Thyroid gland (tissue), 4 donors: ENCODE measurements at regions not wholly inside any gene's neighbourhood (a gene's known extent, or its start where the extent isn't known, plus 50 kb on each side); places are given as distances from the start of the nearest gene placed in this dataset.

Experiments
- POLR2A ChIP-seq, 2 donors: fragments of 450-650 bp; IDR thresholded peaks; one replicate each; pipeline ENCODE4 v1.6.1; 2017; ENCODE audit warnings: antibody characterized with exemption in 2 of 2, mild to moderate bottlenecking in 2 of 2, moderate library complexity in 1 of 2
- TF ChIP-seq, protein P1 (sequence below), 6 experiments: fragments of 200-600 bp in 3 of 6; fragments of 450-650 bp in 3 of 6; sonication (generic) in 3 of 6; IDR thresholded peaks; one replicate each; pipeline ENCODE4 v1.5.1; 2016 to 2019; ENCODE audit warnings: antibody characterized with exemption in 6 of 6, mild to moderate bottlenecking in 2 of 6, inconsistent platforms in 1 of 6, moderate library complexity in 1 of 6

DNA sequence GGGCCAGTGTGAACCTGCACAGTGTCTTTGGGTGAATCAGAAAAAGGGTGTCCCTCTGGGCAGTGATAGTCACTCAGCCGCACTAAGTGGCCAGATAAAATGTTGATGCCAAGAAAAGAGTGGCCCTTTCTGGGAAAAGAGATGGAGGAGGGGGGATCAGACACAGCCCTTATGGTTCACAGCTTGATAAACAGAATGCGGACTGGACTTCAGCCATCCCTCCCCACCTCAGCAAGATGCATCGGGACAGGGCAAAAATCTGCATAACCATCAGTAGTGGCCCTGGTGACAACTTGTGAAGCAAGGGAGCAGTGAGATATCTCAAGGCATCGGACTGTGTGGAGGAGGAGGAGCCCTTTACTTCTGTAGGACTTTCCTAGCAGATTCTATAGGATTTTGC lies 353.8 kb upstream of the PLXNA2 start:
- TF ChIP-seq, protein P1, sequence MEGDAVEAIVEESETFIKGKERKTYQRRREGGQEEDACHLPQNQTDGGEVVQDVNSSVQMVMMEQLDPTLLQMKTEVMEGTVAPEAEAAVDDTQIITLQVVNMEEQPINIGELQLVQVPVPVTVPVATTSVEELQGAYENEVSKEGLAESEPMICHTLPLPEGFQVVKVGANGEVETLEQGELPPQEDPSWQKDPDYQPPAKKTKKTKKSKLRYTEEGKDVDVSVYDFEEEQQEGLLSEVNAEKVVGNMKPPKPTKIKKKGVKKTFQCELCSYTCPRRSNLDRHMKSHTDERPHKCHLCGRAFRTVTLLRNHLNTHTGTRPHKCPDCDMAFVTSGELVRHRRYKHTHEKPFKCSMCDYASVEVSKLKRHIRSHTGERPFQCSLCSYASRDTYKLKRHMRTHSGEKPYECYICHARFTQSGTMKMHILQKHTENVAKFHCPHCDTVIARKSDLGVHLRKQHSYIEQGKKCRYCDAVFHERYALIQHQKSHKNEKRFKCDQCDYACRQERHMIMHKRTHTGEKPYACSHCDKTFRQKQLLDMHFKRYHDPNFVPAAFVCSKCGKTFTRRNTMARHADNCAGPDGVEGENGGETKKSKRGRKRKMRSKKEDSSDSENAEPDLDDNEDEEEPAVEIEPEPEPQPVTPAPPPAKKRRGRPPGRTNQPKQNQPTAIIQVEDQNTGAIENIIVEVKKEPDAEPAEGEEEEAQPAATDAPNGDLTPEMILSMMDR (IDR thresholded peaks at IDR 0.05), result no peak
- TF ChIP-seq POLR2A (IDR thresholded peaks at IDR 0.05), result no peak
